ENCODE measurements at regions not wholly inside any gene's neighbourhood (a gene's known extent, or its start where the extent isn't known, plus 50 kb on each side); places are given as distances from the start of the nearest gene placed in this dataset.

GRCh38 chr3:81320862-81321261 lies 440.6 kb downstream of the GBE1 start:
- Mint-ChIP-seq H3K27ac (ENCODE audit: unreplicated experiment) (no peak overlapping the region), H3K27me3 (ENCODE audit: unreplicated experiment) (no peaks in the 10 kb centered on the region), H3K36me3 (ENCODE audit: low read depth, unreplicated experiment) (no peaks in the 10 kb centered on the region), H3K4me3 (ENCODE audit: unreplicated experiment) (no peak overlapping the region), H3K4me1 (ENCODE audit: unreplicated experiment) (no peaks in the 10 kb centered on the region), H3K9me3 (ENCODE audit: unreplicated experiment) (no peaks in the 10 kb centered on the region)
- TF ChIP-seq, protein P1, sequence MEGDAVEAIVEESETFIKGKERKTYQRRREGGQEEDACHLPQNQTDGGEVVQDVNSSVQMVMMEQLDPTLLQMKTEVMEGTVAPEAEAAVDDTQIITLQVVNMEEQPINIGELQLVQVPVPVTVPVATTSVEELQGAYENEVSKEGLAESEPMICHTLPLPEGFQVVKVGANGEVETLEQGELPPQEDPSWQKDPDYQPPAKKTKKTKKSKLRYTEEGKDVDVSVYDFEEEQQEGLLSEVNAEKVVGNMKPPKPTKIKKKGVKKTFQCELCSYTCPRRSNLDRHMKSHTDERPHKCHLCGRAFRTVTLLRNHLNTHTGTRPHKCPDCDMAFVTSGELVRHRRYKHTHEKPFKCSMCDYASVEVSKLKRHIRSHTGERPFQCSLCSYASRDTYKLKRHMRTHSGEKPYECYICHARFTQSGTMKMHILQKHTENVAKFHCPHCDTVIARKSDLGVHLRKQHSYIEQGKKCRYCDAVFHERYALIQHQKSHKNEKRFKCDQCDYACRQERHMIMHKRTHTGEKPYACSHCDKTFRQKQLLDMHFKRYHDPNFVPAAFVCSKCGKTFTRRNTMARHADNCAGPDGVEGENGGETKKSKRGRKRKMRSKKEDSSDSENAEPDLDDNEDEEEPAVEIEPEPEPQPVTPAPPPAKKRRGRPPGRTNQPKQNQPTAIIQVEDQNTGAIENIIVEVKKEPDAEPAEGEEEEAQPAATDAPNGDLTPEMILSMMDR (IDR thresholded peaks at IDR 0.05; ENCODE audit: unreplicated experiment): no peak
- DNase-seq (ENCODE audit: low spot score): no peak

DNA sequence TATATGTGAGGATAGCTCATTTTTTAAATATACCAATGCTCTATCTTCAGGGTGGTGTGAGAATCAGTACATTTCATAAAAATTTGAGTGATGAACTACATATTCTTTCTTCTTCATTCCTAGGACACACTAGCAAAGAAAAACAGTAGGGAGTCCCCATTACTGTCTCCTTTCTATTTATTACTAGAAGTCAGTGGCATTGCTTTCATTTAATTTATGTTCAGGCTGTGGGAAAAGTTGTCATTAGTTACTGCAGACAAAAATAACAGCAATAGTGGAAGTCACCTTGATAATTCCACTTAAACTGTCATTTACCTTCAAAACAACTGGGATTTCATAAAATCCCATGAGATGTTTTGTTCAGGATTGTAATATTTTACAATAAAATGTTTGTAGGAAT lies 446.4 kb downstream of the GBE1 start:
- H3K4me1 Mint-ChIP-seq (ENCODE audit: unreplicated experiment): no peaks in the 10 kb centered on the region
- no peaks in the 10 kb centered on the region for H3K27me3 Mint-ChIP-seq (ENCODE audit: unreplicated experiment)
- no peaks in the 10 kb centered on the region for H3K9me3 Mint-ChIP-seq (ENCODE audit: unreplicated experiment)
- H3K27ac Mint-ChIP-seq (ENCODE audit: unreplicated experiment): no peak overlapping the region
- H3K36me3 Mint-ChIP-seq (ENCODE audit: low read depth, unreplicated experiment): no peaks in the 10 kb centered on the region
- no peak for DNase-seq (ENCODE audit: low spot score)
- H3K4me3 Mint-ChIP-seq (ENCODE audit: unreplicated experiment): no peak overlapping the region
- TF ChIP-seq, protein P1 (IDR thresholded peaks at IDR 0.05; ENCODE audit: unreplicated experiment): no peak

DNA sequence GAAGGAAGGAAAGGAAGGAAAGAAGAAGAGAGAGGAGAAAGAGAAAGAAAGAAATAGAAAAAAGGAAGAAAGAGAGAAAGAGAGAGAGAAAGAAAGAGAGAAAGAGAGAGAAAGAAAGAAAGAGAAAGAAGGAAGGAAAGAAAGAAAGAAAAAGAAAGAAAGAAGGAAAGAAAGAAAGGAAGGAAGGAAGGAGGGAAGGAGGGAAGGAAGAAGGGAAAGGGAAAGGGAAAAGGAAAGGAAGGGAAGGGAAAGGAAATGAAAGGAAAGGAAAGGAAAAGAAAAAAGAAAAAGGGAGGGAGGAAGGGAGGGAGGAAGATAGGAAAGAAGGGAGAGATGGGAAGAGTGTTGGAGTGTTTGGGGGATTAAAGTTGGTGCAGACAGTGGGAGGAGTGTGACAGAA lies 450.1 kb downstream of the GBE1 start:
- TF ChIP-seq, protein P1 (IDR thresholded peaks at IDR 0.05; ENCODE audit: unreplicated experiment): no peak
- DNase-seq (ENCODE audit: low spot score): no peak
- Mint-ChIP-seq H3K4me1 (ENCODE audit: unreplicated experiment) (no peaks in the 10 kb centered on the region), H3K27me3 (ENCODE audit: unreplicated experiment) (no peaks in the 10 kb centered on the region), H3K9me3 (ENCODE audit: unreplicated experiment) (no peaks in the 10 kb centered on the region), H3K27ac (ENCODE audit: unreplicated experiment) (no peak overlapping the region), H3K4me3 (ENCODE audit: unreplicated experiment) (no peak overlapping the region), H3K36me3 (ENCODE audit: low read depth, unreplicated experiment) (no peaks in the 10 kb centered on the region)

DNA sequence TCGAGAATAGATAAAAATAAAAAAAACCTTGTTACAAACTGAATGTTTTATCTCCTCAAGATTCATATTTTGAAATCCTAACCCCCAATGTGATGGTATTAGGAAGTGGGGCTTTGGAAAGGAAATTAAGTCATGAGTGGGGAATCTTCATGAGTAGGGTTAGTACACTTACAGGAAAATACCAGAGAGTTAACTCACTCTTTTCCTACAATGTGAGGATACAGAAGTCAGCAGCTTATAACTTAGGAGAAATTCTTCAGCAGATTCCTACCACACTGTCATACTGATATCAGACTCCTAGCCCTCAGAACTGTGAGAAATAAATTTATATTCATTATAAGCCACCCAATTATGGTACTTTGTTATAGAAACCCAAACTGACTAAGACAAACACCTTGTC lies 453.1 kb downstream of the GBE1 start:
- no peak overlapping the region for H3K4me3 Mint-ChIP-seq (ENCODE audit: unreplicated experiment)
- DNase-seq (ENCODE audit: low spot score): no peak
- no peaks in the 10 kb centered on the region for H3K27me3 Mint-ChIP-seq (ENCODE audit: unreplicated experiment)
- H3K4me1 Mint-ChIP-seq (ENCODE audit: unreplicated experiment): no peaks in the 10 kb centered on the region
- H3K36me3 Mint-ChIP-seq (ENCODE audit: low read depth, unreplicated experiment): no peaks in the 10 kb centered on the region
- H3K9me3 Mint-ChIP-seq (ENCODE audit: unreplicated experiment): no peaks in the 10 kb centered on the region
- H3K27ac Mint-ChIP-seq (ENCODE audit: unreplicated experiment): no peak overlapping the region
- TF ChIP-seq, protein P1 (IDR thresholded peaks at IDR 0.05; ENCODE audit: unreplicated experiment): no peak

DNA sequence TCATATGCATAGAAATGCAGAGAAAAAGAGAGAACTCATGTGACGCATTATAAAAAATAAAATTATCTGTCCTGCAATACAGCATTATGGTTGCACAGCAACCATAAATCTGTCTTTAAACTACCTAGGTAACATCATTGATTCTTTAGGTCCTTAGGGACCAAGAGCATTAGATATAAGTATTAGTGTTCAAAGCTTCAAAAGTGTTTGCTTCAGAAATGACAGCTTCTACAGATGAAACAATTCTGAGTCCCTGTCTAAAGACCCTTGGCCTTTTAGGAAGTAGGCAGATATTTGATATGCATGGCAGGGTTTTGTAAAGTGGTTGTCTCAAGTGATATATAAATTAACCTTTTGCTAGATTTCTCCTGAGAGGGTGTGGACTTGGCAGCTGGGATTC lies 454.2 kb downstream of the GBE1 start:
- no peak for DNase-seq (ENCODE audit: low spot score)
- Mint-ChIP-seq H3K4me3 (ENCODE audit: unreplicated experiment) (no peak overlapping the region), H3K4me1 (ENCODE audit: unreplicated experiment) (no peaks in the 10 kb centered on the region), H3K9me3 (ENCODE audit: unreplicated experiment) (no peaks in the 10 kb centered on the region), H3K27ac (ENCODE audit: unreplicated experiment) (no peak overlapping the region), H3K27me3 (ENCODE audit: unreplicated experiment) (no peaks in the 10 kb centered on the region), H3K36me3 (ENCODE audit: low read depth, unreplicated experiment) (no peaks in the 10 kb centered on the region)
- TF ChIP-seq, protein P1 (IDR thresholded peaks at IDR 0.05; ENCODE audit: unreplicated experiment): no peak

Data from endothelial cell (in vitro differentiated cells).